SK-N-SH (cell line): ENCODE measurements at regions not wholly inside any gene's neighbourhood (a gene's known extent, or its start where the extent isn't known, plus 50 kb on each side); places are given as distances from the start of the nearest gene placed in this dataset.

Experiments
- CTCF ChIA-PET: fragments of 300-600, 350-600 bp; formaldehyde crosslinking; extraction: SDS; loops from one replicate; lab custom pipeline; 2021; lab: Yijun Ruan, JAX
- POLR2A ChIA-PET: fragments of 350-600 bp; sonication (Branson Sonifier 250); formaldehyde crosslinking; extraction: SDS; loops from one replicate; lab custom pipeline; 2020; ENCODE audit warnings: antibody characterized with exemption, inconsistent platforms; lab: Yijun Ruan, JAX
- DNase-seq: peaks from one replicate; pipeline ENCODE4 v3.0.0; 2012
- H2AFZ ChIP-seq: fragments of 200-600 bp; sonication (generic); 2 replicates; pipeline ENCODE4 v1.8.1; 2016; ENCODE audit warnings: antibody characterized with exemption, mild to moderate bottlenecking, low read depth
- H3F3A ChIP-seq: fragments of 200-600 bp; sonication (generic); replicated peaks from 2 replicates; pipeline ENCODE3; 2016; ENCODE audit warnings: antibody characterized with exemption, mild to moderate bottlenecking; ENCODE audit not compliant: insufficient read depth
- H3K27ac ChIP-seq, 2 experiments: fragments of 200-500 bp in 1 of 2; fragments of 200-600 bp in 1 of 2; sonication (Bioruptor generic) in 1 of 2; sonication (generic), shearing (Covaris generic) in 1 of 2; 2 replicates each; pipeline versions ENCODE4 v1.5.1 to v1.6.1; 2014 to 2016; ENCODE audit warnings: low read depth in 2 of 2, inconsistent platforms in 1 of 2, low read length in 1 of 2, mild to moderate bottlenecking in 1 of 2, mixed read lengths in 1 of 2
- H3K27me3 ChIP-seq: fragments of 200-600 bp; sonication (generic), shearing (Covaris generic); 2 replicates; pipeline ENCODE4 v1.6.1; 2016; ENCODE audit warnings: mixed run types; ENCODE audit not compliant: insufficient read depth
- H3K36me3 ChIP-seq, 2 experiments: fragments of 200-500 bp in 1 of 2; fragments of 200-600 bp in 1 of 2; sonication (Bioruptor generic) in 1 of 2; sonication (generic) in 1 of 2; replicated peaks in 1 of 2; 2 replicates each; pipeline versions ENCODE3 to v1.5.1; 2014 to 2016; ENCODE audit warnings: low read length in 1 of 2, mild to moderate bottlenecking in 1 of 2; ENCODE audit not compliant: insufficient read depth in 2 of 2, control insufficient read depth in 1 of 2
- H3K4me1 ChIP-seq, 2 experiments: fragments of 200-500 bp in 1 of 2; fragments of 200-600 bp in 1 of 2; sonication (Bioruptor generic) in 1 of 2; sonication (generic), shearing (Covaris generic) in 1 of 2; 2 replicates each; pipeline versions ENCODE4 v1.5.1 to v1.6.1; 2014 to 2016; ENCODE audit warnings: low read depth in 1 of 2, low read length in 1 of 2, mixed run types in 1 of 2; ENCODE audit not compliant: insufficient read depth in 2 of 2, control insufficient read depth in 1 of 2
- H3K4me2 ChIP-seq: fragments of 200-600 bp; sonication (generic), shearing (Covaris generic); 2 replicates; pipeline ENCODE4 v1.6.1; 2017; ENCODE audit warnings: mixed run types
- H3K4me3 ChIP-seq, 2 experiments: fragments of 200-500 bp in 1 of 2; fragments of 200-600 bp in 1 of 2; sonication (Bioruptor generic) in 1 of 2; sonication (generic), shearing (Covaris generic) in 1 of 2; 2 replicates each; pipeline versions ENCODE4 v1.5.1 to v1.8.1; 2014 to 2016; ENCODE audit warnings: low read depth in 2 of 2, inconsistent platforms in 1 of 2, low read length in 1 of 2, mild to moderate bottlenecking in 1 of 2, mixed read lengths in 1 of 2, moderate library complexity in 1 of 2
- H3K79me2 ChIP-seq: fragments of 200-600 bp; sonication (generic); 2 replicates; pipeline ENCODE4 v1.8.1; 2017; ENCODE audit warnings: mild to moderate bottlenecking; ENCODE audit not compliant: insufficient read depth
- H3K9ac ChIP-seq: fragments of 200-600 bp; sonication (generic); 2 replicates; pipeline ENCODE4 v1.6.1; 2017; ENCODE audit warnings: mixed run types
- H3K9me2 ChIP-seq: fragments of 200-600 bp; sonication (generic); 2 replicates; pipeline ENCODE4 v1.6.1; 2017; ENCODE audit warnings: mixed run types
- H3K9me3 ChIP-seq: fragments of 200-600 bp; sonication (generic); 2 replicates; pipeline ENCODE4 v1.6.1; 2017; ENCODE audit warnings: mixed run types, mild to moderate bottlenecking, moderate library complexity
- H4K20me1 ChIP-seq: fragments of 200-600 bp; sonication (generic); 2 replicates; pipeline ENCODE4 v1.6.1; 2017; ENCODE audit warnings: mild to moderate bottlenecking, mixed run types; ENCODE audit not compliant: insufficient read depth
- CHD2 ChIP-seq: fragments of 150-350 bp; IDR thresholded peaks from 2 replicates; pipeline ENCODE4 v1.6.1; 2018; ENCODE audit warnings: low read length; ENCODE audit not compliant: partially characterized antibody
- EP300 ChIP-seq, 2 experiments: IDR thresholded peaks; 2 replicates each; pipeline versions ENCODE4 v1.4.0 to v1.6.1; 2012; ENCODE audit warnings: borderline replicate concordance in 1 of 2, low read depth in 1 of 2, low read length in 1 of 2
- FOSL2 ChIP-seq: IDR thresholded peaks from 2 replicates; pipeline ENCODE4 v1.4.0; 2012; ENCODE audit warnings: low read depth, mild to moderate bottlenecking, moderate library complexity, borderline replicate concordance
- FOXJ3 ChIP-seq: sonication (generic); formaldehyde crosslinking; IDR thresholded peaks from 2 replicates; pipeline ENCODE4 v1.5.1; 2020; ENCODE audit warnings: mild to moderate bottlenecking, missing genetic modification reagents
- GATA2 ChIP-seq: sonication (generic); formaldehyde crosslinking; IDR thresholded peaks from 2 replicates; pipeline ENCODE4 v1.5.0; 2020; ENCODE audit warnings: mild to moderate bottlenecking, missing genetic modification reagents
- JUND ChIP-seq: IDR thresholded peaks from 2 replicates; pipeline ENCODE4 v1.4.0; 2012
- MXI1 ChIP-seq: IDR thresholded peaks from 2 replicates; pipeline ENCODE4 v1.6.1; 2012; ENCODE audit warnings: mild to moderate bottlenecking, low read depth, low read length, improper control_type of control experiment
- NFIC ChIP-seq: IDR thresholded peaks from 2 replicates; pipeline ENCODE4 v1.4.0; 2012; ENCODE audit warnings: borderline replicate concordance
- NRF1 ChIP-seq: IDR thresholded peaks from 2 replicates; pipeline ENCODE4 v1.6.1; 2012; ENCODE audit warnings: low read depth, mild to moderate bottlenecking, low read length
- PBX3 ChIP-seq: IDR thresholded peaks from 2 replicates; pipeline ENCODE4; 2012
- POLR2AphosphoS5 ChIP-seq: IDR thresholded peaks from 2 replicates; pipeline ENCODE4 v1.6.1; 2012; ENCODE audit warnings: low read depth, low read length
- RAD21 ChIP-seq: IDR thresholded peaks from 2 replicates; pipeline ENCODE4 v1.6.1; 2012; ENCODE audit warnings: mild to moderate bottlenecking, low read length
- RCOR1 ChIP-seq: fragments of 150-350 bp; IDR thresholded peaks from 2 replicates; pipeline ENCODE4 v1.6.1; 2017; ENCODE audit warnings: antibody characterized with exemption, low read length
- REST ChIP-seq: IDR thresholded peaks from 2 replicates; pipeline ENCODE4 v1.6.1; 2012; ENCODE audit warnings: mild to moderate bottlenecking, low read depth, low read length, moderate library complexity
- RFX5 ChIP-seq: IDR thresholded peaks from 2 replicates; pipeline ENCODE4 v1.6.1; 2012; ENCODE audit warnings: mild to moderate bottlenecking, improper control_type of control experiment, low read length
- SMC3 ChIP-seq: IDR thresholded peaks from 2 replicates; pipeline ENCODE4 v1.6.1; 2012; ENCODE audit warnings: low read depth, low read length, improper control_type of control experiment
- TCF12 ChIP-seq: IDR thresholded peaks from 2 replicates; pipeline ENCODE4 v1.4.0; 2012
- TEAD4 ChIP-seq: IDR thresholded peaks from 2 replicates; pipeline ENCODE4 v1.4.0; 2012; ENCODE audit warnings: mild to moderate bottlenecking, borderline replicate concordance; ENCODE audit not compliant: insufficient read depth
- YY1 ChIP-seq: IDR thresholded peaks from 2 replicates; pipeline ENCODE4 v1.4.0; 2012; ENCODE audit warnings: low read depth, mild to moderate bottlenecking
- ZBTB33 ChIP-seq: IDR thresholded peaks from 2 replicates; pipeline ENCODE4 v1.4.0; 2012; ENCODE audit warnings: low read depth, borderline replicate concordance
- WGBS: methylation state at CpG from one replicate; pipeline ENCODE4 v1.1.6; 2017; ENCODE audit warnings: low lambda C conversion rate; 5-methylcytosine and 5-hydroxymethylcytosine counted together

GRCh38 chr12:111182382-111182781 lies 186.5 kb downstream of the PHETA1 start:
- CTCF ChIA-PET = interaction anchor here (0.6 to 4.1 kb wide), 9 partner anchors 13 to 162 kb away, joined by 3 to 19 read pairs (median 4); no protein-coding TSS in a partner anchor
- POLR2A ChIA-PET = interaction anchor here (0.6 kb wide), 1 partner anchor 183 kb away, joined by 3 read pairs; no protein-coding TSS in a partner anchor

GRCh38 chr12:111181143-111181726 lies 187.7 kb downstream of the PHETA1 start:
- ChIA-PET CTCF (interaction anchor here (0.7 to 4.1 kb wide), 10 partner anchors 9 to 148 kb away, joined by 3 to 19 read pairs (median 4); no protein-coding TSS in a partner anchor), POLR2A (interaction anchor here (1.0 to 1.2 kb wide), 2 partner anchors 29 to 94 kb away, joined by 3 to 4 read pairs; no protein-coding TSS in a partner anchor)
- Histone ChIP-seq H3K9ac (no peak overlapping the region), H3F3A (no peaks in the 10 kb centered on the region), H3K4me2 (no peak overlapping the region), H2AFZ (no peak overlapping the region), H3K9me2 (no peaks in the 10 kb centered on the region), H3K79me2 (no peaks in the 10 kb centered on the region), H3K4me3 (no peak overlapping the region; a peak in 1 of 4 replicates), H3K27ac (peak overlapping the region in 1 of 2 experiments; percentile 99; a peak in 2 of 4 replicates), H3K9me3 (no peaks in the 10 kb centered on the region), H3K4me1 (peaks cover 4 to 83% of the 10 kb centered on the region in 2 experiments; a peak in 3 of 4 replicates), H4K20me1 (no peaks in the 10 kb centered on the region)
- peak; percentile 83 for DNase-seq
- WGBS = 9% methylated on average over 18 of the region's 18 CpGs
- TF ChIP-seq POLR2AphosphoS5 (no peak), GATA2 (CRISPR knock-in tag) (peak; percentile 81), RCOR1 (peak; percentile 77; the same call in 1 of the 2 replicates), NRF1 (peak; percentile 46; the same call in 1 of the 2 replicates), TCF12 (peak; percentile 56), FOXJ3 (peak; percentile 66), RAD21 (peak; percentile 38), MXI1 (0 out of 2 replicates have a peak, but pooled peaks have one; percentile 66), PBX3 (peak; percentile 34; the same call in 1 of the 2 replicates), SMC3 (peak; percentile 31; the same call in 1 of the 2 replicates), YY1 (no peak), RFX5 (no peak), TEAD4 (0 out of 2 replicates have a peak, but pooled peaks have one; percentile 9), CHD2 (peak; percentile 2), NFIC (peak; percentile 59), ZBTB33 (no peak), REST (no peak), FOSL2 (no peak), EP300 (IDR thresholded peaks at IDR 0.05; ENCODE audit: borderline replicate concordance in 1 of 2, low read depth in 1 of 2, low read length in 1 of 2) (peak in 1 of 2 experiments; percentile 88; a peak in 2 of 4 replicates), JUND (0 out of 2 replicates have a peak, but pooled peaks have one; percentile 4)
- TF ChIP-seq, all 33 proteins: peak for 14
- H3K27me3 ChIP-seq = peaks cover 9% of the 10 kb centered on the region; the same call in 1 of the 2 replicates
- H3K36me3 ChIP-seq = no peaks in the 10 kb centered on the region

More at GRCh38 chr12:111182382-111182781, 186.5 kb downstream of the PHETA1 start:
- peaks cover 9% of the 10 kb centered on the region; the same call in 1 of the 2 replicates for H3K27me3 ChIP-seq
- no peaks in the 10 kb centered on the region for H3K9me2 ChIP-seq
- no peaks in the 10 kb centered on the region for H4K20me1 ChIP-seq
- no peak overlapping the region for H3K9ac ChIP-seq
- no peaks in the 10 kb centered on the region for H3K9me3 ChIP-seq
- H2AFZ ChIP-seq = no peak overlapping the region
- H3K4me2 ChIP-seq = no peak overlapping the region
- peak overlapping the region in 1 of 2 experiments; percentile 99; a peak in 2 of 4 replicates for H3K27ac ChIP-seq
- no peak for TF ChIP-seq RFX5
- no peak for DNase-seq
- H3K4me1 ChIP-seq = peaks cover 4 to 77% of the 10 kb centered on the region in 2 experiments; a peak in 3 of 4 replicates
- H3K79me2 ChIP-seq = no peaks in the 10 kb centered on the region
- no peaks in the 10 kb centered on the region for H3F3A ChIP-seq
- H3K36me3 ChIP-seq = no peaks in the 10 kb centered on the region
- 53% methylated on average over 16 of the region's 16 CpGs for WGBS
- no peak overlapping the region for H3K4me3 ChIP-seq
